ENCODE measurements at regions not wholly inside any gene's neighbourhood (a gene's known extent, or its start where the extent isn't known, plus 50 kb on each side); places are given as distances from the start of the nearest gene placed in this dataset.

- FAIRE-seq (no peak), DNase-seq (ENCODE audit: insufficient read length, low spot score) (no peak)
- TF ChIP-seq POLR2A (IDR thresholded peaks at IDR 0.05; ENCODE audit: low read depth, low read length), result no peak
Observed at GRCh38 chr5:154576429-154576806, 98.4 kb upstream of the HAND1 start.

GRCh38 chr5:154575546-154576428 is 97.8 kb upstream of the HAND1 start:
- FAIRE-seq (no peak), DNase-seq (ENCODE audit: insufficient read length, low spot score) (no peak)
- TF ChIP-seq POLR2A (IDR thresholded peaks at IDR 0.05; ENCODE audit: low read depth, low read length), result no peak

GRCh38 chr5:154573011-154573410 is 95.0 kb upstream of the HAND1 start:
- DNase-seq (ENCODE audit: insufficient read length, low spot score), result no peak
- TF ChIP-seq POLR2A (IDR thresholded peaks at IDR 0.05; ENCODE audit: low read depth, low read length), result no peak
- no peak for FAIRE-seq

- no peak for TF ChIP-seq POLR2A (IDR thresholded peaks at IDR 0.05; ENCODE audit: low read depth, low read length)
- no peak for DNase-seq (ENCODE audit: insufficient read length, low spot score)
- FAIRE-seq, result no peak
Observed at GRCh38 chr5:154571325-154572035, 93.5 kb upstream of the HAND1 start.

- FAIRE-seq (no peak), DNase-seq (ENCODE audit: insufficient read length, low spot score) (no peak)
- TF ChIP-seq POLR2A (IDR thresholded peaks at IDR 0.05; ENCODE audit: low read depth, low read length), result no peak
Observed at GRCh38 chr5:154570572-154571324, 92.7 kb upstream of the HAND1 start.

GRCh38 chr5:154568589-154568988 is 90.6 kb upstream of the HAND1 start:
- no peak for TF ChIP-seq POLR2A (IDR thresholded peaks at IDR 0.05; ENCODE audit: low read depth, low read length)
- FAIRE-seq (no peak), DNase-seq (ENCODE audit: insufficient read length, low spot score) (no peak)

GRCh38 chr5:154567155-154567554 is 89.1 kb upstream of the HAND1 start:
- FAIRE-seq (no peak), DNase-seq (ENCODE audit: insufficient read length, low spot score) (no peak)
- TF ChIP-seq POLR2A (IDR thresholded peaks at IDR 0.05; ENCODE audit: low read depth, low read length), result no peak

GRCh38 chr5:154566146-154566680 is 88.2 kb upstream of the HAND1 start:
- DNase-seq (ENCODE audit: insufficient read length, low spot score) (no peak), FAIRE-seq (no peak)
- TF ChIP-seq POLR2A (IDR thresholded peaks at IDR 0.05; ENCODE audit: low read depth, low read length), result no peak

- DNase-seq (ENCODE audit: insufficient read length, low spot score) (no peak), FAIRE-seq (no peak)
- TF ChIP-seq POLR2A (IDR thresholded peaks at IDR 0.05; ENCODE audit: low read depth, low read length), result no peak
Observed at GRCh38 chr5:154565123-154565522, 87.1 kb upstream of the HAND1 start.

- no peak for TF ChIP-seq POLR2A (IDR thresholded peaks at IDR 0.05; ENCODE audit: low read depth, low read length)
- no peak for DNase-seq (ENCODE audit: insufficient read length, low spot score)
- no peak for FAIRE-seq
Observed at GRCh38 chr5:154562244-154562880, 84.3 kb upstream of the HAND1 start.

- FAIRE-seq, result no peak
- no peak for DNase-seq (ENCODE audit: insufficient read length, low spot score)
- TF ChIP-seq POLR2A (IDR thresholded peaks at IDR 0.05; ENCODE audit: low read depth, low read length), result no peak
Observed at GRCh38 chr5:154559398-154560276, 81.6 kb upstream of the HAND1 start.

GRCh38 chr5:154557548-154557947 is 79.5 kb upstream of the HAND1 start:
- TF ChIP-seq POLR2A (IDR thresholded peaks at IDR 0.05; ENCODE audit: low read depth, low read length), result no peak
- no peak for DNase-seq (ENCODE audit: insufficient read length, low spot score)
- FAIRE-seq, result no peak

GRCh38 chr5:154547551-154547950 is 69.5 kb upstream of the HAND1 start:
- TF ChIP-seq POLR2A (IDR thresholded peaks at IDR 0.05; ENCODE audit: low read depth, low read length), result no peak
- FAIRE-seq (no peak), DNase-seq (ENCODE audit: insufficient read length, low spot score) (no peak)

Data from H54 (cell line).